GM18868 (cell line): ENCODE measurements at regions not wholly inside any gene's neighbourhood (a gene's known extent, or its start where the extent isn't known, plus 50 kb on each side); places are given as distances from the start of the nearest gene placed in this dataset.
A peak's percentile ranks its signal among the peaks of the same experiment; 100 is the strongest.
"Not testable (repeated sequence)": the region's sequence is repeated elsewhere in the genome, so short reads cannot be mapped to it uniquely, and the experiment has no call there.

Source experiments
- ATAC-seq: cut with Tn5 transposase; IDR thresholded peaks from one replicate; pipeline ENCODE4 v1.9.1; 2021; ENCODE audit warnings: mild to moderate bottlenecking, moderate library complexity; ENCODE audit not compliant: unreplicated experiment

DNA sequence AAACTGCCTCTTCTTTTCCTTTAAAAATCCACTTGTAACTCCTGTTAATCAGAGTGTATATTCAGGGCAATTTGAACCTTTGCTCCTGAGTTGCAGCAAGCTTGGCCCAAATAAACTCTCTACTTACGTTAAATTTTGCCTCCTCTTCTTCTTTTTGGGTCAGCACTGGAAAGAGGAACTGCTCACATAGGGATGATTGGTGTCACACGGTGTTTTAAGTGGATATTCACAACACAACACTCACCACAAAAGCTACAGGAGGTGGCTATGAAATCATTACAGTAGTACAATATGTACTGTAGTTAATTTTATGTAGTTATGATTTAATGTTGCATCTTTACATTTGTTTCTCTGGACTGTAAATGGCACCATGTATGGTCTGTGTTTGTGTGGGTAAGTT lies 96.8 kb upstream of the DOCK9 start:
- ATAC-seq: no peak

DNA sequence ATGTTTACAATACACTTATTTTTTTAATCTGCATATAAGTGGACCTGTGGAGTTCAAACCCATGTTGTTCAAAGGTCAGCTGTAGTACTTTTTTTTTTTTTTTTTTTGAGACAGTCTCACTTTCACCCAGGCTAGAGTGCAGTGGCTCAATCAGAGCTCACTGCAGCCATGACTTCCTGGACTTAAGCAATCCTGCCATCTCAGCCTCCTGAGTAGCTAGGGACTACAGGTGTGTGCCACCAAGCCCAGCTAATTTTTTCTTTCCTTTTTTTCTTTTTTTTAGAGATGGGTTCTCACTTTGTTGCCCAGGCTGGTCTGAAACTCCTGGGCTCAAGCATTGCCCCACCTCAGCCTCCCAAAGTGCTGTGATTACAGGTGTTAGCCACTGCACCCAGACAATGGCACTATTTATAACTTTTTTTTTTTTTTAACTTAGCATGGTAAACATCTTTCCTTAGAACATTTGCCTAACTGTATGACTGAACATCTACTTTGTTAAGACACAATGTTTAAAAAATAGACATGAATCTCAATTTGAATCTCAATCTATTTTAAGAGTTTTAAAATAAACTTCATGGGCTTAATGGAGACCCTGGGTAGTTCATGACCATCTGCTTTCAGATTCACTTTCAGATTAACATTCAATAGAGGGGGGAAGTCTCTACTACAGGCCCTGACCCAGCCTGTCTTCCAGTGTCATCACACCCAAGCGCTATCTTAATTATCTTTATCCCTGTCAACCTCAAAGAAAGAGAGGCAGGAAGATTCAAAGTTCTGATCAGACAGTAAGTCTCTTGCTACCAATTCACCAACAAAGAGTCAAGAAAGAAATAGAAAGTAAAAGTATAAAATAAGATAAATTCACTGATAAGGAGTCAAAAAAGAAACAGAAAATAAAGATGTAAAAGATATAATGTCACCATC lies 97.7 kb upstream of the DOCK9 start:
- ATAC-seq: peak; percentile 96

DNA sequence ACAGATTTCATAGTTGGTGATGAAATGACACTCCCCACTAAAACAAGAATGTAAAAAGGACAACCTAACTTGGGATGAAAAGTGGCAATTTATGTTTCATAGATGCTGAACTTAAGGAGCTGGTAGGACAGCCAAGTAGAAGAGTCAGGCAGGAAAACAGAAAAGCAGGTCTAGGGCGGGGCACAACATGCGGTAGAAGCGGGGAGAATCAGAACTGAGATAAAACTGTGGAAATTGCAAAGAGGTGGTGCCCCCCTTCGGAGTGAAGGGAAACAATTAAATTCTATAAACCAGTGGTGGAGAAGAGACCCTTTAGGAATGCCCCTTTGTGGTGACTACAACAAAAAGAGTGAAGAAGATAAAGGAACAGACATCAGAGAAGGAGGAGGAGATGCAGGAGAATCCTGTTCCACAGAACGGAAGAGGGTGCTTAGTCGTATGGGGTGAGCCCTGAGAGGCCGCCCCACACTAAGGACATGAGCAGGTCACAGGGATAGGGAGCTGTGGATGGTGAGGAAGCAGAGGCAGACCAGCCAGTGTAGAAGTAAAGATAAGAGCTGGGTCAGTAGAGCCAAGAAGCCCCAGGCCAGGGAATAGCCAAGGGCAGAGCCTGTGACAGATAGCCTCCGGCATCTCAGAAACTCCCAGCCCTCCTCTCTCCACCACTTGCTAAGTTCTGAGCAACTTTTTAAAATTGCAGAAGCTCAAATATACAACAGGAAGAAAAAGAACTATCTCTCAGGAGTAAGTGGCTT lies 100.3 kb upstream of the DOCK9 start:
- ATAC-seq: no peak

DNA sequence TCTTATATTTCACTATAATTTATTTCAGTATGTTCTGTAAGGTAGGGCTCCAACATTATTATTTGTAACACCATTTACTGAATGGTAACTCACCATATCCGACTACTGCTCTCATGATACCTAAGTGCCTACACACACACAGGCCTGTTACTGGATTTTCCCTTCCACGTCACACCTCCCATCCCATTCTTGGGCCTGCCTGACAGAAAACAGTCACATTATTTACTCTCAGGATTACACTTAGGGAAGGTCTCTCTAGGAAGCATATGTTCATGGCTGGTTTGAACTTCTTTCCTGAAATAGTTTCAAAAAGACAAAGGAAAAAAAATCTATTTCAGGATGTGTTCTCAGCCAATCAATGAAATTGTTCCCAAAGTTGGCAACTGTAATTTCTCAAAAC lies 102.3 kb upstream of the DOCK9 start:
- no peak for ATAC-seq

DNA sequence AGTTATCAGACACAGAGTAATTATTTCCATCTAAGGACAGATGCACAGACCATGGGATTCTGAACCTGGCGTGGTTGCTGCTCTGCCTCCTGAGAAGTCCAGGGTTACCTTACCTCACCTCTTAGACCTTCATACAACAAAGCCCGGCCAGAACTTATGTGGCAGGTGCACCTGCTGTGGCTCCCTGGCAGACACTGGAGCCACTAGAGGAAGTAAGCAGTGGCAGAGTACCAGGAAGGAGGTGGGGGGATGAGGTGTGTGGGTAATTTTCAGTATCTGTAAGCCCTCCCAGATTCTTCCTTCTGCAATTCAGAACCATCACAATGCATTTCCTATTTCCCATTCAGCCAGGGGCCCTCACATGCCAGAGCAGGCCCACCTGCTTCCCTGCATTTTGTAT lies 106.1 kb upstream of the DOCK9 start:
- no peak for ATAC-seq

DNA sequence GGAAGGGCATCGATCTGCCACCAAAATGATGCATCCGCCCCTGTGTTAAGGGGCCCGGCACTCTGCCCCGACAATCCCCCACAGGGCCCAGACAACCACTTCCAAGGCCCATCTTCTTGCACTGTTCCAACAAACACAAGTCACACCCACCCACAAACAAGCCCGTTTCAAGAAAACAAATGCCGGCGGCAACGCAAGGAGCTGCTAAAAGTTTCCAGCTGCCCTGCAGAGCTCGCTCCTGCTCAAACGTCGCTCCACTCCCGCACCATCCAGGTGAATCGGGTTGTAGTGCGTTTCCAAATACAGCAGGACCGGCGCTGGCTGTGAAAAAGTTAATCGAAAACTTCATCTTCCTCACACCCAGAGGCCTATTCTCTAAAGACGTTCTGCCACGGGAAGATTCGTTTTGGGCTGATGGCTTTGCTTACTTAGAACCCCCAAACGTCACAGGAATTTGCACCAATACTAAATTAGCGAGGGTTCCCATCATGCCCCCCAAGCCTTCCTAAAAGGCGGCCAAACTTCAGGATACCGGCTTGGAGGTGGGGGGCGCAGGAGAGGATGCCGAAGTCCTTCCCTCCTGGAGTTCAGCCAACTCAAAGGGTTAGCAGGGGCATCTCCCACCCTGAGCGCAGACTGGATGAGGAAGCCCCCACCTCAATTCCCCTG lies 107.4 kb upstream of the DOCK9 start:
- ATAC-seq: no peak

DNA sequence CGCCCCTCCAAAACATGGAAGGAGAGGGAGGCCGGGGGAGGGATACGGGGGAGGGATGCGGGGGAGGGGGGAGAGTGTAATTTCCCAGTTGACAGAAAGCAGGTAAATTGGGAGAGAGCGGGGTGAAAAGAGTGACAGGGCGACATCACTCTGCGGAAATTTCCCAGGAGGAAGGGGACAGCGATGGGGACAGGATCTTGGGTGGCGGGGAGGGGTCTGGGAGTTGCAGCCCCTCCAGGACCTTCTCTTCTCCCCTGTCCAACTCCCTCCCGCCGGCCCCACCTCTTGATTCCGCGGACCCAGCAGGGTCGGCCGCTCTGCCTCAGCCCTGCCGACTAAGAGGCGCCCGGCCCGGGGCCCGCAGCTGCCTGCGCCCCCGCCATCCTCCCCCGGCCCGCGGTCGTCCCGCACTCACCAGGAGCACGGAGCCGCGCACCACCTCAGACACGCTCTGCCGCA lies 108.0 kb upstream of the DOCK9 start:
- ATAC-seq: no peak

DNA sequence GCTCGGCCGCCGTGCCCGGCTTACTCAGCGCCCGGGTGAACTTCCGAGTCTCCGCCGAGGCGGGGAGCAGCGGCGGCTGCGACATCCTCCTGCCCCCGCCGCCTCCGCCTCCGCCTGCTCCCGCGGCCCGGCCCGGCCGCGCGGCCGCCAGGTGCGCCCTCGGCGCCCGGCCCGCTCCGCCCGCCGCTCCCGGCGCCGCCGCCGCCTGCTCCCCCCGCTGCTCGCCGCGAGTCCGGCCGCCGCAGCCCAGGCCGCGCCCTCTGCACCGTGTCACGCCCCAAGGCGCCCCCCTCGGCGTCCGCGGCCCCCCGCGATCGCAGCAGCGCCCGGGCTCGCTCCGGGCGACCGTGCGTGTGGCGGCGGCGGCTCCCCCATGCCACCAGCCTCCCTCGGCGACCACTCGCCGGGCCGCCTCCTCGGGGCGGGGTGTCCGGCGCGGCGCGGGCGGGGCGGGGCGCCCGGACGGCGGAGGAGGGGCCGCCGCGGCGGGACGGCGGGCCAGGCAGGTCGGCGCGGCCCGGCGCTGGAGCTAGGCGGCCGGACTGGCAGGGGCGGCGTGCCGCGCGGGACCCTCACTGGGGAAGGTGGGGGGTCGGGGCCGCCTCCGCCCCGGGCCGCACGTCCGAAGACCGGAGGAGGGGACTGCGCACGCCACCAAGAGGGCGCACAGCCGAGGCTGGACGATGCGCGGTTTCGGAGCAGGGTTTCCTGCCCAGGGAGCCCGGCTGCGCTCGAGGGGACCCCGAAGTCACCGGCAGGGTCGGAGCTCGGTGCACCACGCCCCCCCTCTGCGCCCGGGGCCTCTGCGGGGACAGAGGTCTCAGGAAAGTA lies 108.6 kb upstream of the DOCK9 start:
- ATAC-seq: peak; percentile 43

DNA sequence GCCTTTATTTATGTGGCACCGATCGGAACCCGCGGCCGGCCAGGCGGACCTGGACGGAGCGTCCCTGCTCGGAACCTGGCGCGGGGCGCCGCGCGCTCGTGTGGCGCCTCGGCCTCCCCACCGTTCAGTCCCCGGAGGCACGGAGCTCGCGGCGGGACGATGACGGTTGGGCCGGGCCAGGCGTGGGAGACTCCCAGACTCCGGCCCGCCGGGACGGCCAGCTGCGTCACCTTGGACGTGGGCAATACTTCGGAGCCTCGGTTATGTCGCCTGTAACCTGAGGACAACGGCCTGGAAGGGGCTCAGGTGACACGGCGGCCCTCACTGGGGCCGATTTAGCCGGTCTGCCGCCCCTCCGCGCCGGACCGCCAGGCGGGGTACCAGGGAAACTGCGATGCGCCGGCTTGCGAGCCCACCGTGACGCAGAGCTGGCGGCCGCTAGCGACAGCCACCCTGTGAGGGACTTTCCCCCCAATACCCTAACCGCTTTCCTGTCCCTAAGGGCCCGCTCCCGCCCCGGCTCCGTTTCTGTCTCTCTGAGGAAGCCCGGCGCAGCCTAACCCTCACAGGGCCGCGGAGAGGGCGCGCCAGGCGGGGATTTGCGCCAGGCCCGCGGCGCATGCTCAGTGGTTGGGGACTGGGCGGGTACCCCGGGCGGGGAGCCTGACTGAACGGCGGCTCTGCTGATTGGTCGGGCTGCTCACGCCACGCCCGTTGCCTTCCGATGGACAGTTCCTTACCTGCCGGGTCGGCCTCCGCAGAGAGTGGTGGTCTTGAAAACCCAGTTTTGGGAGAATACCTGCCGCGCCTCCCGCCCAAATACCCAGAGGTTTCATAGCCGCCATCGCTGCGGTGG lies 109.5 kb upstream of the DOCK9 start:
- peak; percentile 82 for ATAC-seq

DNA sequence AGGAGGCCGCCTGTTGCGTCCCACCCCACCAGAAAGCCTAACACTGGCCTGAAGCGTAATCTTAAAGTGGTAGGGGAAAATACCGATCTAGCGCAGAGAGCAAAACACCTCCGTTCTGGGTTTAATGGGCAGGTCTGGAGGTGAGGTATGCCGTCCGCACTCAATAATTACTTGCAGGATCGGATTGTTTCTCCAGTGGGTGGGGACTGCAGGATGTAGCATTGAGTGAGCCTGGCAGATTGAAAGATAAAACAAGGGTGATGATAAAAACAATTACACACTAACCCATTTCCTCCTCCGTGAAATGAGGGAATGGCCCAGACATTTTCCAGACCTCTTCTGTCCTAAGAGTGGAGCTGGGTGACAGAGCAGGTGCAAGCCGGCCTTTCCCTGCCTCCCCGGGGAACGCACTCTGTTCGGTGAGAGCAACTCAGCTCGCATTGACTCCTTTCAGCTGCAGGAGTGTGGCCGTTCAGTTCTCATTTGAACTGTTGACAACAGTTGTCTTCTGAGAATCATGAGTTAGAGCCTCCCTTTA lies 110.2 kb upstream of the DOCK9 start:
- peak; percentile 29 for ATAC-seq

DNA sequence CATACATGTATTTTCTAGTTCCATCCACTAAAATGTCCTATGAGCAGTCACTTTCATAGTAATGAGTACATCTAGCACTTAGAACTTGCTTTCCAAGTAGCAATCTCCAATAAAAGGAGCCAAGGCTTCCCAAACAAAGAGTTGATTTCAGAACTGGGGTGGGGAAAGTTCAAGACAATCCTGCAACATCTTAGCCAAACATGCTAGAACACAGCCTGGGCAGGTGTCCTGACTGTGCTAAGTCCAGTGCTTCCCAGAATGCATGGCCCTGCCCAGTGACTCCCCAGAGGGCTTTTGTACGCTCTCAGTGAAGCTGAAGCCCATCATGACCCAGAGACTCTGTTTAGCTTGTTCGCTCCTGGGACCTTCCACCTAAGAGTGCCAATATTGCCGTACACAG lies 106.7 kb upstream of the UBAC2 start:
- ATAC-seq: no peak

DNA sequence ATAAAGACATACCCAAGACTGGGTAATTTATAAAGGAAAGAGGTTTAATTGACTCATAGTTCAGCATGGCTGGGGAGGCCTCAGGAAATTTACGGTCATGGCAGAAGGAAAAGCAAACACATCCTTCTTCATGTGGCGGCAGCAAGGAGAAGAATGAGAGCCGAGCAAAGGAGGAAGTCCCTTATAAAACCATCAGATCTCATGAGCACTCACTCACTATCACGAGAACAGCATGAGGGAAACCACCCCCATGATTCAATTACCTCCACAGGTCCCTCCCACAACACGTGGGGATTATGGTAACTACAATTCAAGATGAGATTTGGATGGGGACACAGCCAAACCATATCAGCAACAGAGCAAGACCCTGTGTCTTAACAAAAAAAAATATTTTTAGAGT lies 98.8 kb upstream of the UBAC2 start:
- ATAC-seq: not testable (repeated sequence)

DNA sequence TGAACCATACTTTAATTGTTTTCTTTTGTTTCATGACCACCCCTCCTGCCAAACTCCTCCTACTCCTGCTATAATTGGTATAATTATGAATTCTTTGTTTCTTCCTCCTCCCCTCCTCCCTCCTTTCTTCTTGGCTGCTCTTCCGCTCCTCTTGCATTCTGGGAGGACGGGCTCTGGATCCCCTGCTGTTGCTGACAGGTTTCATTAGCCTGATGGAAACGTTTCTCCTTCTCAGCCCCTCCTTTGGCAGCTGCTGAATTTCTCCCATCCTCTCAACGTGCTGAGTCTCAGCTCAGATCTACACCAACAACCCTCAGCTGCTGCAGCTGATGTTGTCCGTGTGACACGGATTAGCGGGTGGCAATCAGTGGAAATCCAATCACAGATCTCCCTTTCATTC lies 97.1 kb upstream of the UBAC2 start:
- no peak for ATAC-seq

DNA sequence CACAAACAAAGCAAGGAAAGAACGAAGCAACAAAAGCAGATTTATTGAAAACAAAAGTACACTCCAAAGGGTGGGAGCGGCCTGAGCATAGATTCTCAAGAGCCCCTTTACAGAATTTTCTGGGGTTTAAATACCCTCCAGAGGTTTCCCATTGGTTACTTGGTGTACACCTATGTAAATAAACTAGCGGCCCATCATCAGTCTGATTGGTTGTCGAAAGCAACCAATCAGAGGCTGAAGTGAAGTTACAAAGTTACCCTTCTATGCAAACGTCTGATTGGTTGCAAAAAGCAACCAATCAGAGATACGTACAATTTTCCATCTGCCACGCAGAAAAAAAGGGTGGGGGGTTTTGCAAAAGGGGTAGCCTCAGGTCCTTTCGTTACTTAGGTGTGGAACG lies 96.3 kb upstream of the UBAC2 start:
- ATAC-seq: no peak

DNA sequence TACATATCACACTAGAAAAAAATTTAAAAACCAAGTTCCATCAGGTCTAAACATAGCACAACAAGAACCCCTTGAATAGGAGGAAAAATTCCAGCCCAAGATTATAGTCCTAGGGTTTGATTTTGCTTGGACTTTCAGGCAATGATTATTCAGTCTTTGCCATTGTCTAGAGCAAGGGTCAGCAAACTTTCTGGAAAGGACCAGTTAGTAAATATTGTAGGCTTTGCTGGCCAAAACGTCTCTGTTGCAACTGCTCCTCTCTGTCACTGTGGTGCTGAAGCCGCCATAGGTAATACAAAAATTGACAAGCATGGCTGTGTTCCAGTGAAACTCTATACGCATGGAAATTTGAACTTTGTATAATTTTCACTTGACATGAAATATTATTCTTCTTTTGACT lies 95.5 kb upstream of the UBAC2 start:
- no peak for ATAC-seq

DNA sequence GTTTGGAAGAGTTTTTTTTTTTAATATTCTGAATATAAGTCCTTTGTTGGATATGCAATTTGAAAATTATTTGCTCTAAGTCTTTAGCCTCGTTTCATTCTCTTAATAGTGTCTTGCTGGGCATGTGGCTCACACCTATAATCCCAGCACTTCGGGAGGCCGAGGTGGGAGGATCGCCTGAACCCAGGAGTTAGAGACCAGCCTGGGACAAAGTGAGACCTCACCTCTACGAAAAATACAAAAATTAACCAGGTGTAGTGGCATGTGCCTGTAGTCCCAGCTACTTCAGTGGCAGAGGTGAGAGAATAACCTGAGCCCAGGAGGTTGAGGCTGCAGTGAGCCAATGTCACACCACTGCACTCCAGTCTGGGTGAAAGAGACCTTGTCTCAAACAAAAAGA lies 87.3 kb upstream of the UBAC2 start:
- no peak for ATAC-seq

DNA sequence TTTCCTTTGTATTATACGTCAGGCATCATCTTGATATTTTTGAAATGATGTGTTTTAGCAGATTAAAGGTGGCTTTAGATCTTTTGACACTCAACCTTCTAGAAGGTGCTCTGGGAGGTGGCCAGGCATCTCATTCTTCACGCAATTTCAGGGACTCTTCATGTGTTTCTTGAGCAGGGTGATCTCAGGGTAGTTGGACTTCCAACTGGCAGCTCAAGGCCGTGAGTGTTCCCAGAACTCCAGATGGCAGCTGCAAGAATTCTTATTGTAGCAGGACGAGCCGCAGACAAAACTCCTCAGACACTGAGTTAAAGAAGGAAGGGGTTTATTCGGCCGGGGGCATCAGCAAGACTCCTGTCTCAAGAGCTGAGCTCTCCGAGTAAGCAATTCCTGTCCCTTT lies 82.5 kb upstream of the UBAC2 start:
- no peak for ATAC-seq

DNA sequence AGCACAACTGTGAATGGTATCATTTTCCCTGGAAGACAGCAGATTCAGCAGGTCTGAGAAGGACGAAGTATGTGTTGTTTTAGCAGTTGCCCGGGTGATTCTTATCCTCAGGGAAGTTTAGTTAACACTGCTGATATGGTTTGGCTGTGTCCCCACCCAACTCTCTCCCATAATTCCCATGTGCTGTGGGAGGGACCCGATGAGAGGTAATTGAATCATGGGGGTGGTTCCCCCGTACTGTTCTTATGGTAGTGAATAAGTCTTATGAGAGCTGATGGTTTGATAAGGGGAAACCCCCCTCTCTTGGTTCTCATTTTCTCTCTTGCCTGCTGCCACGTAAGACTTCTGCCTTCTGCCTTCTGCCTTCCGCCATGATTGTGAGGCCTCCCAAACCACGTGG lies 81.0 kb upstream of the UBAC2 start:
- peak; percentile 42 for ATAC-seq

DNA sequence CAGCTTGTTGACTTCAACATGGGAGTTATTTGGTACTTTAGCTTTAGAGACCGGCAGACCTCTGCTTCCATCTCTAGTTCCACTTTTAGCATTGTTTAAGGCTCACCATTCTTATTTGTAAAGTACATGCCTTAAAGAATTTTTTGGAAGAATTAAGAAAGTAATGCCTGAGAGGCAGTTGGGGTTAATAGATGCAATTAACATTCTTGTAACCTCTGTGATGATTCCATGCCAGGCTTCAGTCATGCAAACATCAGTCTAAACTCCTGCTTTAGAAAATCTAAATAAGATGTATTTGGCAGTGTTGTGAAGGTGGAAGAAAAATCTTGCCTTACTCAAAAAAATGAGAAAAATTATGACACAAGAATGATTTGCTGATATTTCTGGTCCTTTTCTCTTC lies 79.9 kb upstream of the UBAC2 start:
- ATAC-seq: no peak

DNA sequence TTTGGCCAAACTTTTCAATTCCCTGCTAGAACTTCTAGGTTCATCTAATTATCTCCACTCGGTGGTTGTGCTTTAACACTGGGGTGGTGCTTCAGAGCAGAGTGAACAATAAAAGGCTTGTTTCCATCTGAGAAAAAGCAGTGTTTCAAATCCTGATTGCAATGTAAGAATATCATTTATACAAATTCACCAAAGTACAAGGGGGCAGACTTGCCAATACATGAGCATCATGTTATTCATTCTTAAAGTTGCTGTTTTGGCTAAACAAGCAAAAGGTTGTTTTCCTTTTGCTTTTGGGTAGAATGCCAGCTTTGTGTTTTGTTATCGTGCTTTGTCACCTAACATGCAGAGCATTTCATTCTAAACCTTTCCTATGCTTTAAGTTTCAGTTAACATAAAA lies 78.5 kb upstream of the UBAC2 start:
- ATAC-seq: no peak
